Lower lobe of right lung (tissue), 2 donors: ENCODE measurements at regions not wholly inside any gene's neighbourhood (a gene's known extent, or its start where the extent isn't known, plus 50 kb on each side); places are given as distances from the start of the nearest gene placed in this dataset.

Experiments
- ATAC-seq, 2 donors: fragments of 200-7000 bp; cut with Tn5 transposase; one replicate each; pipeline ENCODE4 v1.9.1; 2020 to 2022; ENCODE audit warnings: mild to moderate bottlenecking in 2 of 2, moderate library complexity in 2 of 2
- DNase-seq: peaks from one replicate; pipeline ENCODE4 v3.0.0-alpha.2; 2020
- H3K27ac ChIP-seq: fragments of 200-600 bp; one replicate; pipeline ENCODE4 v1.8.0; 2022
- H3K27me3 ChIP-seq: fragments of 200-600 bp; one replicate; pipeline ENCODE4 v1.8.0; 2022; ENCODE audit warnings: low read depth
- H3K36me3 ChIP-seq: fragments of 200-600 bp; one replicate; pipeline ENCODE4 v1.8.0; 2022; ENCODE audit warnings: mild to moderate bottlenecking
- H3K4me1 ChIP-seq: fragments of 200-600 bp; one replicate; pipeline ENCODE4 v1.8.0; 2022
- H3K4me3 ChIP-seq: fragments of 200-600 bp; one replicate; pipeline ENCODE4 v1.8.0; 2022; ENCODE audit warnings: mild to moderate bottlenecking
- H3K9me3 ChIP-seq: fragments of 200-600 bp; one replicate; pipeline ENCODE4 v1.8.0; 2022
- CTCF ChIP-seq: fragments of 200-600 bp; IDR thresholded peaks from one replicate; pipeline ENCODE4 v1.8.0; 2022; ENCODE audit warnings: antibody characterized with exemption, mild to moderate bottlenecking
- intact Hi-C: fragments of 100-400 bp; cut with DNase I; formaldehyde crosslinking; loops from one replicate; pipeline ENCODE4 v1.11.0; 2022
- donor health status: DM: no; HTN: yes; CAD: no; lungs with severe emphysema.

- no peak for TF ChIP-seq CTCF
- Histone ChIP-seq H3K36me3 (no peaks in the 10 kb centered on the region), H3K4me3 (no peak overlapping the region), H3K27ac (no peak overlapping the region), H3K4me1 (no peaks in the 10 kb centered on the region), H3K9me3 (peaks cover 7% of the 10 kb centered on the region), H3K27me3 (no peaks in the 10 kb centered on the region)
- ATAC-seq (no peak), DNase-seq (no peak)
- intact Hi-C loops, result no loop called here
Measured at GRCh38 chr16:74140557-74140956, 156.1 kb upstream of the PSMD7 start.

GRCh38 chr16:74123826-74124225 is 172.8 kb upstream of the PSMD7 start:
- intact Hi-C loops, result no loop called here
- Histone ChIP-seq H3K36me3 (no peaks in the 10 kb centered on the region), H3K27ac (no peak overlapping the region), H3K9me3 (peaks cover 10% of the 10 kb centered on the region), H3K4me3 (no peak overlapping the region), H3K27me3 (no peaks in the 10 kb centered on the region), H3K4me1 (no peaks in the 10 kb centered on the region)
- no peak for TF ChIP-seq CTCF
- ATAC-seq, result no peak
- no peak for DNase-seq

- no peak for ATAC-seq
- intact Hi-C loops, result no loop called here
- peaks cover 10% of the 10 kb centered on the region for H3K9me3 ChIP-seq
- H3K27ac ChIP-seq, result no peak overlapping the region
- H3K36me3 ChIP-seq, result no peaks in the 10 kb centered on the region
- H3K27me3 ChIP-seq, result no peaks in the 10 kb centered on the region
- no peaks in the 10 kb centered on the region for H3K4me1 ChIP-seq
- no peak for TF ChIP-seq CTCF
- no peak for DNase-seq
- H3K4me3 ChIP-seq, result no peak overlapping the region
Measured at GRCh38 chr16:74123195-74123594, 173.4 kb upstream of the PSMD7 start.

GRCh38 chr16:74117798-74118197 is 178.8 kb upstream of the PSMD7 start:
- DNase-seq, result no peak
- H3K4me1 ChIP-seq, result no peaks in the 10 kb centered on the region
- TF ChIP-seq CTCF, result no peak
- no peaks in the 10 kb centered on the region for H3K36me3 ChIP-seq
- no peak for ATAC-seq
- H3K27ac ChIP-seq, result no peak overlapping the region
- H3K4me3 ChIP-seq, result no peak overlapping the region
- no peaks in the 10 kb centered on the region for H3K9me3 ChIP-seq
- intact Hi-C loops, result no loop called here
- no peaks in the 10 kb centered on the region for H3K27me3 ChIP-seq

GRCh38 chr16:74113545-74113944 is 183.1 kb upstream of the PSMD7 start:
- no peak overlapping the region for H3K4me3 ChIP-seq
- H3K27ac ChIP-seq, result no peak overlapping the region
- intact Hi-C loops, result no loop called here
- ATAC-seq, result no peak
- no peaks in the 10 kb centered on the region for H3K27me3 ChIP-seq
- H3K4me1 ChIP-seq, result no peaks in the 10 kb centered on the region
- no peak for TF ChIP-seq CTCF
- no peak for DNase-seq
- no peaks in the 10 kb centered on the region for H3K9me3 ChIP-seq
- H3K36me3 ChIP-seq, result no peaks in the 10 kb centered on the region

- intact Hi-C loops, result no loop called here
- no peaks in the 10 kb centered on the region for H3K36me3 ChIP-seq
- no peak for DNase-seq
- H3K27ac ChIP-seq, result no peak overlapping the region
- TF ChIP-seq CTCF, result no peak
- ATAC-seq, result no peak
- no peaks in the 10 kb centered on the region for H3K9me3 ChIP-seq
- peaks cover 5% of the 10 kb centered on the region for H3K4me1 ChIP-seq
- H3K27me3 ChIP-seq, result no peaks in the 10 kb centered on the region
- H3K4me3 ChIP-seq, result no peak overlapping the region
Measured at GRCh38 chr16:74111456-74111982, 185.1 kb upstream of the PSMD7 start.
